DMS153 treated with DMSO at 0.1 percent for 48 hours (cell line): ENCODE measurements at regions not wholly inside any gene's neighbourhood (a gene's known extent, or its start where the extent isn't known, plus 50 kb on each side); places are given as distances from the start of the nearest gene placed in this dataset.
A peak's percentile ranks its signal among the peaks of the same experiment; 100 is the strongest.
"Not testable (repeated sequence)": the region's sequence is repeated elsewhere in the genome, so short reads cannot be mapped to it uniquely, and the experiment has no call there.

ENCODE experiments used
- DNase-seq: peaks from one replicate; lab custom pipeline; 2025; ENCODE audit not compliant: unreplicated experiment; lab: John Stamatoyannopoulos, UW

DNA sequence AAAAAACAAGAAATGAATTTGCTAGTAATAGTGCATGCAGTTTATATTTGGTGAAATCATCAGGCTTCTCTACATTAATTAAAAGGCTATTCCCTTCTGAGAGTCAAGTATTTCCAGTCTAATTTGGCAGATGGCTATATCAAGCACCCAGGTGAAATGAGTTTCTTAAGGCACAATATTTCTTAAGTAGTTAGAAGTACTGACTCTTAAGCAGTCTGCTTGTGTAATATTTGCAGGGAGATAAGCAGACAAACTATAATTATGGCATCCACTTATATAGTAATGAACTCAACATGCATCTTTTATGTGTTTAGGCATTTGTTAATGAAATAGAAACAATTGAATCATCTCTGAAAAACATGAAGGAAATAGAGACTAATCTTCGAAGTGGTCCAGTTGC lies 189.2 kb downstream of the UTRN start:
- DNase-seq, result no peak

- DNase-seq, result no peak
These were observed 189.8 kb downstream of the UTRN start for GRCh38 chr6:144474904-144475303.

GRCh38 chr6:144475411-144475810 lies 190.3 kb downstream of the UTRN start:
- no peak for DNase-seq

GRCh38 chr6:144476286-144476685 lies 191.2 kb downstream of the UTRN start:
- no peak for DNase-seq

- no peak for DNase-seq
These were observed 192.3 kb downstream of the UTRN start for GRCh38 chr6:144477396-144477795.

DNA sequence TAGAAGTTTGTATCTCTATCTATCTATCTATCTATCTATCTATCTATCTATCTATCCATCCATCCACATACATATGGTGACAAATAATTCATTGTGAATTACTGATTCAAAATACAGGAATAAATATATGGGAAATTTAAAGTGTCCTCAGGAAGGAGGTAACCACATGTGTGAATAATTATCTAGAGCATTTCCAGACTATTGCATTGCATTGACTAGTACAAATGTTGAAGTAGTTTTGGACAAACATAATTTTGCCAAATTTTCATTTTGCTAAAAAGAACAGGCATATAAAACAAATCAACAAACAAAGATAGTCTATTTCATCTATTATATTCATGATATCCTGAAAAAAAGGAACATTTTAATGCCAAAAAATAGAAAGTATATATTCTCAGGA lies 192.7 kb downstream of the UTRN start:
- no peak for DNase-seq

DNA sequence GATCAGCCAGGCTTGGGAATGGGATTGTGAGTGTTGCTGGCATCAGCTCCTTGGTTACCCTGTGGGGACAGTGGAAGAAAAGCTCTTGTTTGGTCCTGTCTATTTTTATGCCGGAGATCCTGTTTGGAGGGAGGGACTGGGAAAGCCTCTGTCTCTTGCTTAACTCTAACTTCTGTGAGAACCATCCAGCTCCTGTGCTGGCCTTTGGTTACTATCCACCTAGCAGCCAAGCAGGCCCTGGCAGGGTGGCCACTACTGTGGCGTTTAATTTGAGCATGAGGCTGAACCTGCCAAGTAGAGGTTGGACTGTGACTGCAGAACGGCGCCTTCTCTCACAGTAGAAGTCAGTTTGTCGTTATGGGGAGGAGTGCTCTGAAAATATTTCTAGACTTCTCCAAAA lies 193.3 kb downstream of the UTRN start:
- no peak for DNase-seq

DNA sequence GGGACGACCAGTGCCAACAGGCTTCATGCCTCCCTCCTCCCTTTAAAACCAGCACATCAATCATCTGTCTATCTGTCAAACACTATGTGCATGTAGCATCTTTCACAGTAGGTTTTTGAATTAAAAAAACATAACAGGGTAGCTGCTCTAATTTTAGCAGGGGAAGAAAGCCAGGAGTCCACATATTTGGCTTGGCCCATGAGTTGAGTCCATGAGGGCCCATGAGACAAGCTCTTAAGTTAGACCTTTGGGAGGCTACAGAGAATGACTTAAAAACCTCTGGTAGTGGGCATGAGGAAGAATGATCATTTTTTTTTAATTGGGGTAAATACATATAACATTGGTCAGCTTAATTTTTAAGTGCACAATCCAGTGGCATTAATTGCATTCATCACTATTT lies 194.9 kb downstream of the UTRN start:
- no peak for DNase-seq

- DNase-seq, result no peak
These were observed 195.3 kb downstream of the UTRN start for GRCh38 chr6:144480473-144480872.

- DNase-seq, result no peak
These were observed 196.4 kb downstream of the UTRN start for GRCh38 chr6:144481527-144481926.

- peak; percentile 17 for DNase-seq
These were observed 197.0 kb downstream of the UTRN start for GRCh38 chr6:144482142-144482541.

DNA sequence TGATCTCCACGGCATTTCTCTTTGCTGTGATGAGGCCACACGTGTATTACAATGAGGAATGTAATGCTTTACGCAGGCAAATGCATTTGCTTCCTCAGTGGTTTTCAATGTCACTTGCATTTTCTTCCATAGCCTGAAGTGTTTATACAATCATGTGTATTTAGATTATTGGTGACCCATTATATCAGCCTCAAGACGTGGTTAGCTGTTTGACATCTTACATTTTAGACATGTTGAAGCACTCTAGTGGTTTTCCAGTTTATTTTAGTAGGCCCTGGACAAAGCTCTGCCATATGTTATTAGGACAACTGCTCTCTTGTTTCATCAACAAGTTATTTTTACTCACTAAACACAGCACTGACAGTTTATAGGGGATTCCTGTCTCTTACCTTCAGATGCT lies 200.4 kb downstream of the UTRN start:
- no peak for DNase-seq

DNA sequence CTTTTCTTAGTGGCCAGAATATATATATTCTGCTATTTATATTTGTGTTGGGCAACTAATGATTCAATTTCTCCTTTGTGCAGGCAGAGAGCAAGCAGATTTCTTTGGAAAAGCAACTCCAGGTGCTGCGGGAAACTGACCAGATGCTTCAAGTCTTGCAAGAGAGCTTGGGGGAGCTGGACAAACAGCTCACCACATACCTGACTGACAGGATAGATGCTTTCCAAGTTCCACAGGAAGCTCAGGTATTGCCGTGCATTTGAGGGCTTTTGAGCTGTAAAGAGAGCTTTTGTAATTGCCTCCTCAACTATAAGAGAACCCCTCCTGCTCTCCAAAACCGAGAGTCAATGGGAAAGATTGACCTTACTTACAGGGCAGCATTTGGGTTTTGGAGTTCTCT lies 203.5 kb downstream of the UTRN start:
- no peak for DNase-seq

GRCh38 chr6:144493035-144493910 lies 208.1 kb downstream of the UTRN start:
- no peak for DNase-seq

GRCh38 chr6:144495076-144495475 lies 209.9 kb downstream of the UTRN start:
- not testable (repeated sequence) for DNase-seq

DNA sequence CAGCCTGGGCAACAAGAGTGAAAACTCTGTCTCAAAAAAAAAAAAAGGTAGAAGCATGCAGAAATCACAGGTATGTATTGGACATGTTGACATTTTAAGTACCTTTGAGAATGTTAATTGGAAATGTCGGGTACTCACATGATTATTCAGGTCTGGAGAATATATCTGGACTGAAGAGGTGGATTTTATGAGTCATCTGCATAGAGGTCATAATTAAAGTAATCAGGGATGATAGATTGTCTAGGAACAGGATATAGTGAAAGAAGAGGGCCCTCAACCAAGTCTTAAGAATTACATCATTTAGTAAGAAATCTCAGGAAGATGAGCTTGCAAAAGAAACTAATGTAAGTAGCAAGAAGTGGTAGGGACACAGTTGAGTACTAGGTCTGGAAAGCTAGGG lies 212.5 kb downstream of the UTRN start:
- DNase-seq, result no peak

DNA sequence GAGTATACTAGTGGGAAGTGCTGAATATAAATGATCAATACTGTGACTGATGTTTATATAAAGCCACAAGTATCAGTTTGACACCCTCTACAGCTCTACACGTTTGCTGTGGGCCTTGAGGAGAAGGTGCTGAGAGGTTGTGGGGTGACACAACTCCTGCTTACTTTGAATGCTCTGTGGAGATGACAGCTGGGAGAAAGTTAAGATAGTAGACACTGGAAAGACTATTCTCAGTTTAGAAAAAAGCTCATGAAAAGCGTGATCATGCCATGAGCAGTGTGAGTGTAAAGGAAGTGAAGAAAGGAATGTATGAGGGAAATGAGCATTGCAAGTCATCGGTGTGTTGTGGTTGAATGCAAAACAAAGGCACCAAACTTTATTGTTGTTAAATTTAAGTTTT lies 215.8 kb downstream of the UTRN start:
- DNase-seq, result no peak

DNA sequence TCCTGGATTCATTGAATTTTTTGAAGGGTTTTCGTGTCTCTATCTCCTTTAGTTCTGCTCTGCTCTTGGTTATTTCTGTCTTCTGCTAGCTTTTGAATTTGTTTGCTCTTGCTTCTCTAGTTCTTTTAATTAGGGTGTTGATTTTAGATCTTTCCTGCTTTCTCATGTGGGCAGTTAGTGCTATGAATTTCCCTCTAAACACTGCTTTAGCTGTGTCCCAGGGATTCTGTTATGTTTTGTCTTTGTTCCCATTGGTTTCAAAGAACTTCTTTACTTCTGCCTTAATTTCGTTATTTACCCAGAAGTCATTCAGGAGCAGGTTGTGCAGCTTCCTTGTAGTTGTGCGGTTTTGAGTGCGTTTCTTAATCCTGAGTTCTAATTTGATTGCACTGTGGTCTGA lies 220.1 kb downstream of the UTRN start:
- DNase-seq, result not testable (repeated sequence)

- DNase-seq, result not testable (repeated sequence)
These were observed 220.9 kb downstream of the UTRN start for GRCh38 chr6:144506051-144506450.

DNA sequence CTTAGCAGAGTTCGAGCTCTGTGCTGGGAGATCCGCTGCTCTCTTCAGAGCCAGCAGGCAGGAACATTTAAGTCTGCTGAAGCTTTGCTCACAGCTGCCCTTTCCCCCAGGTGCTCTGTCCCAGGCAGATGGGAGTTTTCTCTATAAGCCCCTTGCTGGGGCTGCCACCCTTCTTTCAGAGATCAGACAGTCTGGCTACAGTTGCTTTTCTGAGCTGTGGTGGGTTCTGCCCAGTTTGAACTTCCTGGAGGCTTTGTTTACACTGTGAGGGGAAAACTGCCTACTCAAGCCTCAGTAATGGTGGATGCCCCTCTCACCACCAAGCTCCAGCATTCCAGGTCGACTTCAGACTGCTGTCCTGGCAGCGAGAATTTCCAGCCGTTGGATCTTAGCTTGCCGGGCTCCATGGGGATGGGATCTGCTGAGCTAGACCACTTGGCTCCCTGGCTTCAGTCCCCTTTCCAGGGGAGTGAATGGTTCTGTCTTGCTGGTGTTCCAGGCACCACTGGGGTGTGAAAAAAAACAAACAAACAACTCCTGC lies 222.7 kb downstream of the UTRN start:
- not testable (repeated sequence) for DNase-seq

DNA sequence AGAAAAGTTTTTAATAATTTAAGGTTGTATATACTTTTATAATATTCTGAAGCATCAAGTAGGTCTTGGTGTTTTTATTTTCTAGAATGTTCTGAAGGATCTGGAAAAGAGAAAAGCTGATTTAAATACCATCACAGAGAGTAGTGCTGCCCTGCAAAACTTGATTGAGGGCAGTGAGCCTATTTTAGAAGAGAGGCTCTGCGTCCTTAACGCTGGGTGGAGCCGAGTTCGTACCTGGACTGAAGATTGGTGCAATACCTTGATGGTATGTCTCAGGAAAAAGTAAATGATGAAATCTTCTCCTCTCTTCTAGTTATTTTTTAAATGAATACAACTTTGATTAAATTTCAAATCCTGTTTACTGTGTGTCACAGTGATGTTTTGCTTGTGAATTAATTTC lies 225.7 kb downstream of the UTRN start:
- DNase-seq, result no peak

- no peak for DNase-seq
These were observed 230.6 kb downstream of the UTRN start for GRCh38 chr6:144515761-144516160.

- DNase-seq, result no peak
These were observed 234.3 kb downstream of the UTRN start for GRCh38 chr6:144519426-144519825.
